K562 (cell line): ENCODE measurements at regions not wholly inside any gene's neighbourhood (a gene's known extent, or its start where the extent isn't known, plus 50 kb on each side); places are given as distances from the start of the nearest gene placed in this dataset.

ENCODE experiments used
- ATAC-seq: fragments of 200-7000 bp; cut with Tn5 transposase; 3 replicates; pipeline ENCODE4 v1.9.1; 2020; ENCODE audit warnings: moderate library complexity
- BruUV-seq: library from RNA; stranded (reverse); fragments of 400-500 nt; replicated peaks from 2 replicates; lab custom pipeline; 2021; lab: Mats Ljungman, UMichigan
- CTCF ChIA-PET: fragments of 300-600 bp; formaldehyde crosslinking; extraction: SDS; loops from one replicate; lab custom pipeline; 2021; ENCODE audit warnings: low intra/inter-chr PET ratio; lab: Yijun Ruan, JAX
- POLR2A ChIA-PET: fragments of 300-600, 350-650 bp; sonication (Branson Sonifier 250); formaldehyde crosslinking; extraction: SDS; loops from one replicate; lab custom pipeline; 2021; ENCODE audit warnings: antibody characterized with exemption, inconsistent platforms; lab: Yijun Ruan, JAX
- DNase-seq, 4 experiments: peaks; one replicate each; pipeline versions ENCODE4 v3.0.0 to v3.0.0-alpha.2; 2011 to 2018; ENCODE audit warnings: low spot score in 3 of 4, mixed read lengths in 3 of 4; ENCODE audit errors: extremely low read depth in 1 of 4
- FAIRE-seq: peaks from 2 replicates; lab custom pipeline; 2011; peaks lifted over from hg19 to GRCh38; lab: Jason Lieb, UNC
- H2AFZ ChIP-seq: 2 replicates; pipeline ENCODE4 v1.6.0; 2011; ENCODE audit warnings: low read depth, low read length, control low read depth, inconsistent platforms
- H3K27ac ChIP-seq: fragments of 200-600 bp; 3 replicates; pipeline ENCODE4 v1.8.0; 2011; ENCODE audit warnings: low read depth, mild to moderate bottlenecking, control low read depth, inconsistent platforms, low read length, moderate library complexity, mixed read lengths; ENCODE audit errors: extremely low read depth
- H3K27me3 ChIP-seq, 2 experiments: fragments of 300-600 bp in 1 of 2; 2 replicates in 1 of 2; 3 replicates in 1 of 2; pipeline versions ENCODE4 v1.6.0 to v1.8.0; 2011; ENCODE audit warnings: inconsistent platforms in 2 of 2, low read length in 2 of 2, mild to moderate bottlenecking in 1 of 2, mixed read lengths in 1 of 2, moderate library complexity in 1 of 2; ENCODE audit not compliant: control insufficient read depth in 2 of 2, insufficient read depth in 2 of 2
- H3K36me3 ChIP-seq: fragments of 300-600 bp; 3 replicates; pipeline ENCODE4 v1.8.0; 2011; ENCODE audit warnings: mild to moderate bottlenecking, low read length, inconsistent platforms; ENCODE audit not compliant: control insufficient read depth, insufficient read depth
- H3K4me1 ChIP-seq, 2 experiments: fragments of 200-600 bp in 1 of 2; replicated peaks in 1 of 2; 2 replicates in 1 of 2; 3 replicates in 1 of 2; pipeline versions ENCODE4 v1.5.1 to v1.8.0; 2011; ENCODE audit warnings: inconsistent platforms in 2 of 2, low read length in 2 of 2, mild to moderate bottlenecking in 1 of 2, mixed read lengths in 1 of 2, moderate library complexity in 1 of 2; ENCODE audit not compliant: control insufficient read depth in 2 of 2, insufficient read depth in 2 of 2
- H3K4me2 ChIP-seq: 2 replicates; pipeline ENCODE4 v1.6.1; 2011; ENCODE audit warnings: low read length, control low read depth, inconsistent platforms, mixed read lengths; ENCODE audit not compliant: insufficient read depth
- H3K4me3 ChIP-seq: fragments of 200-600 bp; sonication (generic), shearing (Covaris generic); 2 replicates; pipeline ENCODE4 v1.5.1; 2016; ENCODE audit warnings: control low read depth, inconsistent platforms
- H3K79me2 ChIP-seq: fragments of 200-600 bp; 3 replicates; pipeline ENCODE4 v1.8.0; 2011; ENCODE audit warnings: low read length, inconsistent platforms; ENCODE audit not compliant: control insufficient read depth, insufficient read depth
- H3K9ac ChIP-seq, 2 experiments: 2 replicates each; pipeline versions ENCODE4 v1.6.0 to v1.6.1; 2011; ENCODE audit warnings: low read depth in 2 of 2, low read length in 2 of 2, control low read depth in 1 of 2, inconsistent platforms in 1 of 2, mild to moderate bottlenecking in 1 of 2, mixed read lengths in 1 of 2; ENCODE audit not compliant: insufficient read depth in 1 of 2
- H3K9me1 ChIP-seq: one replicate; pipeline ENCODE4 v1.6.0; 2011; ENCODE audit warnings: inconsistent platforms, mild to moderate bottlenecking, low read length, moderate library complexity; ENCODE audit not compliant: control insufficient read depth, insufficient read depth
- H3K9me3 ChIP-seq: replicated peaks from 2 replicates; pipeline ENCODE4 v1.5.1; 2011; ENCODE audit warnings: low read depth, low read length, inconsistent platforms; ENCODE audit not compliant: control insufficient read depth, insufficient read depth
- H4K20me1 ChIP-seq: replicated peaks from 2 replicates; pipeline ENCODE4 v1.6.1; 2011; ENCODE audit warnings: low read length, inconsistent platforms, mixed read lengths; ENCODE audit not compliant: control insufficient read depth, insufficient read depth
- CREB3L1 ChIP-seq: fragments of 450-650 bp; IDR thresholded peaks from 2 replicates; pipeline ENCODE4 v1.6.1; 2014; ENCODE audit warnings: low read depth, mild to moderate bottlenecking, moderate library complexity, borderline replicate concordance
- FOXP4 ChIP-seq: sonication (generic); formaldehyde crosslinking; IDR thresholded peaks from 2 replicates; pipeline ENCODE4 v1.8.0; 2022; ENCODE audit warnings: mild to moderate bottlenecking, missing genetic modification reagents, borderline replicate concordance
- GABPB2 ChIP-seq: fragments of 250-450 bp; sonication (Bioruptor Pico); conservative IDR thresholded peaks from 2 replicates; pipeline ENCODE4 v1.5.1; 2021; ENCODE audit warnings: mild to moderate bottlenecking
- HNRNPK ChIP-seq: fragments of 200-400 bp; formaldehyde crosslinking; IDR thresholded peaks from one replicate; pipeline ENCODE4 v1.6.1; 2018; ENCODE audit warnings: mild to moderate bottlenecking, low read depth, low read length; ENCODE audit not compliant: poor library complexity, severe bottlenecking
- ILF3 ChIP-seq: fragments of 450-650 bp; IDR thresholded peaks from 2 replicates; pipeline ENCODE4 v1.6.1; 2018; ENCODE audit warnings: antibody characterized with exemption, mild to moderate bottlenecking, moderate library complexity, borderline replicate concordance
- JUN ChIP-seq, 2 experiments: sonication (generic) in 1 of 2; formaldehyde crosslinking in 1 of 2; IDR thresholded peaks; 2 replicates each; pipeline versions ENCODE4 v1.6.1 to v1.8.0; 2012 to 2022; ENCODE audit warnings: borderline replicate concordance in 2 of 2, mild to moderate bottlenecking in 2 of 2, improper control_type of control experiment in 1 of 2, low read depth in 1 of 2, low read length in 1 of 2, missing genetic modification reagents in 1 of 2
- NBN ChIP-seq: fragments of 450-650 bp; IDR thresholded peaks from 2 replicates; pipeline ENCODE4 v1.6.1; 2016; ENCODE audit warnings: low read depth, mild to moderate bottlenecking
- PKNOX1 ChIP-seq: fragments of 450-650 bp; IDR thresholded peaks from 2 replicates; pipeline ENCODE4 v1.6.1; 2016
- PTRF ChIP-seq: fragments of 450-650 bp; IDR thresholded peaks from 2 replicates; pipeline ENCODE4 v1.6.1; 2016; ENCODE audit warnings: mild to moderate bottlenecking, missing genetic modification characterization, missing compliant biosample characterization
- STAT5B ChIP-seq: fragments of 250-450 bp; sonication (Bioruptor Pico); IDR thresholded peaks from 2 replicates; pipeline ENCODE4 v1.8.0; 2021; ENCODE audit warnings: mild to moderate bottlenecking, inconsistent platforms
- STAT6 ChIP-seq: sonication (generic); formaldehyde crosslinking; IDR thresholded peaks from 2 replicates; pipeline ENCODE4 v1.8.1; 2023; ENCODE audit warnings: mild to moderate bottlenecking, missing genetic modification reagents
- TCF7 ChIP-seq: sonication (generic); IDR thresholded peaks from 2 replicates; pipeline ENCODE4 v1.6.1; 2016; ENCODE audit warnings: antibody characterized with exemption, borderline replicate concordance
- ZFP30 ChIP-seq: fragments of 250-450 bp; sonication (Bioruptor Pico); IDR thresholded peaks from 2 replicates; pipeline ENCODE4 v1.8.0; 2022; ENCODE audit warnings: moderate library complexity, mild to moderate bottlenecking, inconsistent platforms, borderline replicate concordance
- ZNF436 ChIP-seq: fragments of 250-450, 450-650 bp; sonication (Bioruptor Pico); formaldehyde crosslinking; IDR thresholded peaks from 2 replicates; pipeline ENCODE4 v1.7.0; 2020; ENCODE audit warnings: mild to moderate bottlenecking
- ZNF717 ChIP-seq: fragments of 250-450 bp; sonication (Bioruptor Pico); IDR thresholded peaks from 2 replicates; pipeline ENCODE4 v1.5.0; 2021
- WGBS: fragments of 100-300 bp; shearing (Covaris generic); methylation state at CpG from one replicate; pipeline ENCODE4 v1.1.6; 2016; ENCODE audit warnings: low coverage, mixed read lengths; ENCODE audit not compliant: insufficient coverage; ENCODE audit errors: missing lambda C conversion rate; 5-methylcytosine and 5-hydroxymethylcytosine counted together
- in situ Hi-C: fragments of 300-500 bp; cut with MboI; formaldehyde crosslinking; loops from 4 replicates; pipeline ENCODE4 v1.15.0; 2018; ENCODE audit warnings: inconsistent platforms, mixed read lengths
- intact Hi-C: fragments of 100-400 bp; cut with micrococcal nuclease; formaldehyde crosslinking; loops from 2 replicates; pipeline ENCODE4 v1.14.2; 2022

- no peak for FAIRE-seq
- Histone ChIP-seq H2AFZ (no peak overlapping the region), H3K36me3 (no peaks in the 10 kb centered on the region), H3K9ac (no peak overlapping the region), H3K4me3 (no peak overlapping the region), H3K4me2 (no peak overlapping the region), H3K4me1 (no peaks in the 10 kb centered on the region), H3K9me1 (no peaks in the 10 kb centered on the region), H4K20me1 (no peaks in the 10 kb centered on the region), H3K27me3 (no peaks in the 10 kb centered on the region), H3K27ac (no peak overlapping the region), H3K9me3 (no peaks in the 10 kb centered on the region), H3K79me2 (no peaks in the 10 kb centered on the region)
- 0% methylated on average over 2 of the region's 2 CpGs for WGBS
- ChIA-PET CTCF (no interaction called here), POLR2A (no interaction called here)
- in situ Hi-C loops (no loop called here), intact Hi-C loops (no loop called here)
- DNase-seq, result no peak
- ATAC-seq, result no peak
- no TSS peak for BruUV-seq
- TF ChIP-seq CREB3L1 (no peak), TCF7 (no peak), JUN (IDR thresholded peaks at IDR 0.05; ENCODE audit: borderline replicate concordance, low read depth, low read length) (no peak), JUN (CRISPR knock-in tag; IDR thresholded peaks at IDR 0.05; ENCODE audit: borderline replicate concordance) (no peak), ZNF717 (CRISPR knock-in tag) (no peak), GABPB2 (no peak), ILF3 (no peak), NBN (no peak), STAT6 (CRISPR knock-in tag) (no peak), STAT5B (no peak), ZFP30 (no peak), PTRF (tag) (no peak), FOXP4 (no peak), PKNOX1 (no peak), HNRNPK (no peak), ZNF436 (CRISPR knock-in tag) (no peak)
Observed at GRCh38 chr13:79612604-79613003, 131.6 kb downstream of the NDFIP2 start.
